ENCODE measurements at regions not wholly inside any gene's neighbourhood (a gene's known extent, or its start where the extent isn't known, plus 50 kb on each side); places are given as distances from the start of the nearest gene placed in this dataset.

GRCh38 chr3:8143186-8143585, 358.4 kb upstream of the LMCD1 start:
- TF ChIP-seq CTCF (IDR thresholded peaks at IDR 0.05; ENCODE audit: extremely low read depth in 1 of 2, insufficient read depth in 1 of 2, low read depth in 1 of 2, low read length in 2 of 2) = no peak
- no peak for TF ChIP-seq POLR2AphosphoS5 (IDR thresholded peaks at IDR 0.05; ENCODE audit: insufficient read depth, low read depth, low read length)
- no peak for TF ChIP-seq POLR2A (IDR thresholded peaks at IDR 0.05; ENCODE audit: low read depth, low read length)
- TF ChIP-seq MYC (IDR thresholded peaks at IDR 0.05; ENCODE audit: low read depth, low read length) = no peak
- TF ChIP-seq EZH2 (IDR thresholded peaks at IDR 0.05; ENCODE audit: borderline replicate concordance, low read depth, low read length, severe bottlenecking) = no peak

All from endothelial cell of umbilical vein (primary cell).